NCI-H2196 treated with DMSO at 0.1 percent for 48 hours (cell line): ENCODE measurements at regions not wholly inside any gene's neighbourhood (a gene's known extent, or its start where the extent isn't known, plus 50 kb on each side); places are given as distances from the start of the nearest gene placed in this dataset.

Experiments used
- DNase-seq: peaks from one replicate; lab custom pipeline; 2025; ENCODE audit not compliant: unreplicated experiment; lab: John Stamatoyannopoulos, UW

DNA sequence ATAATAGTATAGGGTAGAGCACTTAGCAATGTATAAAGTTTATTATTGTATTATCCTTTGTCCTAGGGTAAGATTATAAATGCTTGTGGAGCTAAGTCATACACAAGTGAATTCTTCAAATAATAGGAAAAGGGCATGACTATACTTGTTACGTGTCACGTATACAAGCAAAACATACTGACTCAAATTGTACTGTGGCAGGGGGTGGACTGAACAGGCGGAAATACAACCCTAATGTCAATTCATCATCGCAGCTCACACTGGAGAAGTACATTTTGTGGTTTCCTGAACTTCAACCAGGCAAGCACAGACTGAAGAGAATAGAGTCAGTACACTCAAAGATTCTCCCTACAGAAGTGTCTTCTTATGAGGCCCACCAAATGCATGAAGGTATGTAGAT, 201.0 kb downstream of the MBD2 start:
- DNase-seq, result no peak

GRCh38 chr18:54020966-54021365, 203.5 kb downstream of the MBD2 start:
- DNase-seq, result no peak

GRCh38 chr18:54020156-54020745, 204.2 kb downstream of the MBD2 start:
- no peak for DNase-seq

GRCh38 chr18:54019641-54020040, 204.8 kb downstream of the MBD2 start:
- DNase-seq, result no peak

- DNase-seq, result no peak
These were observed 211.0 kb downstream of the MBD2 start for GRCh38 chr18:54013452-54013851.

DNA sequence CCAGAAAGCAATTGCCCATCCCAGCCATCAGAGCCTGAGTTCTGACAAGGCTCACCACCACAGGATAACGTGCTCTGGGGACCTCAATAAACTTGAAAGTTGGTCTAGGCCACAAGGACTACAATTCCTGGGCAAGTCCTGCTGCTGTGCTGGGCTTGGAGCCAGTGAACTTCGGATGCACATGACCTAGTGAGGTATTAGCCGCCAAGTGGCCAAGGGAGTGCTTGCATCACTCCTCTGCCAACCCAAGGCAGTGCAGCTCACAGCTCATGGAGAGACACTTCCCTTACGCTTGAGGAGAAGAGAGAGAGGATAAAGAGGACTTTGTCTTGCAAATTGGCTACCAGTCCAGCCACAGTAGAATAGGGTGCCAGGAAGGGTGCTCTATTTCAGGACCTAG, 219.6 kb downstream of the MBD2 start:
- no peak for DNase-seq

GRCh38 chr18:54003195-54003594, 221.3 kb downstream of the MBD2 start:
- DNase-seq, result no peak

DNA sequence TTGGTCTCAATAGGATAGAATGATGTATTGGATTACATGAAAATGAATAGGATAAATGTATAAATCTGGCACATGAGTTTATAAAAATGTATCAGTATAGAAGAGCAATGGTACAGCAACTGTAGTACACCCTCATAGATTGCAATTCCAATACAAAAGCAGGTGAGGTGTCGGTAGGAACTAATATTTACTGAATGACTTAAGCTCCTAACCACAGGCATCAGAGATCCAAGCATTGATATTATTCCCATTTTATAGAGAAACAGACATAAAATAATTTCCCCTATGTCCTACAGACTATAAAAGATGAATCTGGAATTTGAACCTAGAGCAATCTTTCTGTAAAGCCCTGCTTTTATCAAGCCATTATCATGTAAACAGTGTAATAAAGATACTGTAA, 227.4 kb downstream of the MBD2 start:
- no peak for DNase-seq

GRCh38 chr18:53994016-53994415, 230.5 kb downstream of the MBD2 start:
- DNase-seq, result no peak

- DNase-seq, result no peak
These were observed 232.7 kb downstream of the MBD2 start for GRCh38 chr18:53991805-53992204.

DNA sequence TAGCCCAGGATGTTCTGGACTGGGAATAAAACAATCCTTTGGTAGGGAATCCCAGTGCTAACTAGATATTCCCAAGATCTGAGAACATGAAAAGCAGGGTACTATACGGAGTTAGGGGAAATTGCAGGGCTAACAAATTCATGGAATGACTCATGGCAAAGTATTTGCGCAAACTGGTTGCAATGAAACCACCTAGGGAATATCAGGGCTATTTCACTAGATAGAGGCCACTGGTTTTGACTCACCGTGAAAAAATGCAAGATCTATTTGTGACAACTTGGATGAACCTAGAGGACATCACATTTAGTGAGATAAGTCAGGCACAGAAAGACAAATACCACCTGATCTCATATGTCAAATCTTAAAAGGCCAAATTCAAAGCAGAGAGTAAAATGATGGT, 233.3 kb downstream of the MBD2 start:
- no peak for DNase-seq

GRCh38 chr18:53990485-53990884, 234.0 kb downstream of the MBD2 start:
- no peak for DNase-seq

- no peak for DNase-seq
These were observed 240.4 kb downstream of the MBD2 start for GRCh38 chr18:53984021-53984420.

DNA sequence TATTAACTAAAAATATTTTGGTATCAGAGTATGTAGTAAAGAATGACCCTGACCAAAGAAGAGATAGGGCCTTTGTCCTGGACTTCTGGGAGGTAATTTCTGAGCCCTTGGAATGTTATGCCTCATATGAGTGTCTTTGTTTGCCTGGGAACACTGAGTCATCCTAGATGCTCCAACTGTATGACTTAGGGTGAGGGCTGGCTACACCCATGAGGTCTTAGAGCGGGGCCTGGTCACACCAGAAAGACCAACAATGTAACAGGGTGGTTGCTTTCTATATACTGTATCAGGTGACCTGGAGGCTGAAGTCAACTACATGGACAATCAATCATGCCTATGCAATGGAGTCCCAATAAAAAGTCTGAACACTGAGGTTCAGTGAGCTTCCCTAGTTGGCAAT, 253.1 kb downstream of the MBD2 start:
- no peak for DNase-seq

GRCh38 chr18:53952700-53953099, 271.8 kb downstream of the MBD2 start:
- DNase-seq, result no peak

GRCh38 chr18:53950545-53950944, 273.9 kb downstream of the MBD2 start:
- DNase-seq, result no peak

GRCh38 chr18:53948991-53949390, 275.5 kb downstream of the MBD2 start:
- DNase-seq, result no peak

DNA sequence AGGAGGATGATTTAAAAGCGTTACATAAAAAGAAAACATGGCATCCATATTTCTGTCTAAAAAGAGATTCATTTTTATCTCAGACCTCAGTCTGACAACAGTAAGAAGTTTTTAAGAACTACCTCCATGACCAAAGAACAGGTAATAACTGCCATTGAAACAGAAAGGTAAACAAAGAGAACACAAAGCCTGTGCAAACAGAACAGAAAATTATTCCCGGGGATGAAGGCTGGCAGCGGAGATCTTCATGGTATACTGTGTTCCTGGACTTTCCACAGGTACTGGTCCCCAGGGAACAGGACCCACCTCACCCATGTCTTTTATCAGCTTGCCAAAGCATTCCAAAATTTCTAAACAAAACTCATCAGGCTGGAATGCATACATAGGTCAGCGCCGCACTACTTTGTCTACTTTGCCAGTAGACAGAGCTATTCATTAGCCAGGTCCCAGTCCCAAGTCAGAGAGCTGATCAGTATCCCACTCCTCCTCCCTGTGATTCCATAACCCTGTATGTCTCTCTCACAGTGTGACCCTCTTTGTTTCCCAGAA, 277.3 kb downstream of the MBD2 start:
- DNase-seq, result no peak

GRCh38 chr18:53946594-53946993, 277.9 kb downstream of the MBD2 start:
- no peak for DNase-seq

- no peak for DNase-seq
These were observed 279.7 kb downstream of the MBD2 start for GRCh38 chr18:53944721-53945120.

- no peak for DNase-seq
These were observed 281.1 kb downstream of the MBD2 start for GRCh38 chr18:53943326-53943860.

DNA sequence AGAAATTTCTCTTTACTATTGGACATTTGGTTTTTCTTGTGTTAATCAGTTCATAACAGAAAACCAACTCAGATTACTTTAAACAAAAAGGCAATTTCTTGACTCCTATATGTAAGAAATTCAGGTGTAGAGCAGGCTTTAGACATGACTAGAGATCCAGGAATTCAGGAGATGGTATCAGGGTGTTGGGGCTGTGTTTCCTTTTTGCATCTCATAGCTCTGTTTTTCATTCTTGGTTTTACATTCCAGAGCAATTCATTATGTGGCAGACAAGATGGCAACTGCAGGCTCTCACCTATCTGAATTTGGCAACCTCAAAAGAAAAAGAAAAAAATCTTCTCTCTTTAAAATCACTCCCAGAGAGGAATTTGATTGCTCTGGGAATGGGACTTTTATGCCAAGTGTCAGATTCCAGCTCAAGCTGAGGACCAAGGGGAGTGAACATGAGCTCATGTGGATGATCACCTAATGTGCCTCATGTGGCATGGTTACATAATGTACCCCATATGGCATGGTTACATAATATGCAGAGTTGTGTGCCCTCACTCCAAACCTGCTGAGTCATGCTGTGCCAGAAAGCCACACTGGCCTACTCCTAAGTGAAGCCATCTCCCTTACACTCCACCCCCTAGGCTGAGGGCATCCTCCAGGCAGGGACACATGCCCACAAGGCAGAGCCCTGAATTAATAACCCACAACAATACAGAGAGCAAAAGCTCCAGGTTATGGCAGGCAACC, 282.7 kb downstream of the MBD2 start:
- no peak for DNase-seq
